Tibial artery (tissue), 4 donors: ENCODE measurements at regions not wholly inside any gene's neighbourhood (a gene's known extent, or its start where the extent isn't known, plus 50 kb on each side); places are given as distances from the start of the nearest gene placed in this dataset.

ENCODE experiments used
- DNase-seq, 2 donors: peaks; one replicate each; pipeline ENCODE4 v3.0.0-alpha.2; 2019
- H3K27ac ChIP-seq, 2 donors: fragments of 200-600 bp; sonication (generic) in 1 of 2; 1 replicate in 1 of 2; 2 replicates in 1 of 2; pipeline ENCODE4 v1.5.1; 2018 to 2019; ENCODE audit warnings: mild to moderate bottlenecking in 1 of 2
- H3K27me3 ChIP-seq, 2 donors: fragments of 200-600 bp; sonication (generic) in 1 of 2; one replicate each; pipeline versions ENCODE4 v1.5.1 to v1.6.0; 2016 to 2019
- H3K36me3 ChIP-seq, 3 donors: fragments of 200-600 bp; sonication (generic) in 2 of 3; one replicate each; pipeline ENCODE4 v1.5.1; 2016 to 2019; ENCODE audit warnings: mild to moderate bottlenecking in 2 of 3
- H3K4me1 ChIP-seq, 4 donors: fragments of 200-600 bp; sonication (generic) in 2 of 4; 1 replicate in 3 of 4; 2 replicates in 1 of 4; pipeline ENCODE4 v1.5.1; 2016 to 2019
- H3K4me3 ChIP-seq, 2 donors: fragments of 200-600 bp; sonication (generic) in 1 of 2; 1 replicate in 1 of 2; 2 replicates in 1 of 2; pipeline ENCODE4 v1.5.1; 2018 to 2019; ENCODE audit warnings: mild to moderate bottlenecking in 2 of 2
- H3K9me3 ChIP-seq, 3 donors: fragments of 200-600 bp; sonication (generic) in 1 of 3; one replicate each; pipeline ENCODE4 v1.5.1; 2016 to 2019
- CTCF ChIP-seq, 2 experiments: fragments of 200-600 bp in 1 of 2; fragments of 450-650 bp in 1 of 2; IDR thresholded peaks; one replicate each; pipeline ENCODE4 v1.5.1; 2017 to 2019; ENCODE audit warnings: antibody characterized with exemption in 2 of 2, mild to moderate bottlenecking in 1 of 2, moderate library complexity in 1 of 2
- intact Hi-C: fragments of 100-400 bp; cut with DNase I; formaldehyde crosslinking; loops from one replicate; pipeline ENCODE4 v1.15.0; 2023; ENCODE audit warnings: low total_unique reads

GRCh38 chr2:76128622-76129021 lies 417.9 kb upstream of the GCFC2 start:
- no peak overlapping the region for H3K27ac ChIP-seq
- no peak for DNase-seq

GRCh38 chr2:76120176-76120575 lies 409.5 kb upstream of the GCFC2 start:
- H3K4me1 ChIP-seq = no peaks in the 10 kb centered on the region
- no peaks in the 10 kb centered on the region for H3K36me3 ChIP-seq
- no peaks in the 10 kb centered on the region for H3K9me3 ChIP-seq
- H3K4me3 ChIP-seq = no peak overlapping the region
- intact Hi-C loops = no loop called here
- DNase-seq = no peak
- H3K27me3 ChIP-seq = no peaks in the 10 kb centered on the region
- H3K27ac ChIP-seq = no peak overlapping the region
- no peak for TF ChIP-seq CTCF (IDR thresholded peaks at IDR 0.05)

More at GRCh38 chr2:76128622-76129021, 417.9 kb upstream of the GCFC2 start:
- no peaks in the 10 kb centered on the region for H3K36me3 ChIP-seq
- H3K4me3 ChIP-seq = no peak overlapping the region
- H3K27me3 ChIP-seq = no peaks in the 10 kb centered on the region
- intact Hi-C loops = no loop called here
- no peak for TF ChIP-seq CTCF (IDR thresholded peaks at IDR 0.05)
- no peaks in the 10 kb centered on the region for H3K4me1 ChIP-seq
- H3K9me3 ChIP-seq = no peaks in the 10 kb centered on the region

GRCh38 chr2:76089683-76090082 lies 379.0 kb upstream of the GCFC2 start:
- Histone ChIP-seq H3K9me3 (no peaks in the 10 kb centered on the region), H3K4me3 (no peak overlapping the region), H3K27ac (no peak overlapping the region), H3K4me1 (no peaks in the 10 kb centered on the region), H3K27me3 (no peaks in the 10 kb centered on the region), H3K36me3 (no peaks in the 10 kb centered on the region)
- TF ChIP-seq CTCF (IDR thresholded peaks at IDR 0.05) = no peak
- intact Hi-C loops = no loop called here
- no peak for DNase-seq

GRCh38 chr2:76083248-76083647 lies 372.5 kb upstream of the GCFC2 start:
- Histone ChIP-seq H3K4me1 (no peaks in the 10 kb centered on the region), H3K27me3 (no peaks in the 10 kb centered on the region), H3K9me3 (no peaks in the 10 kb centered on the region), H3K36me3 (no peaks in the 10 kb centered on the region), H3K27ac (no peak overlapping the region), H3K4me3 (no peak overlapping the region)
- no peak for DNase-seq
- intact Hi-C loops = no loop called here
- TF ChIP-seq CTCF (IDR thresholded peaks at IDR 0.05) = no peak

- no peaks in the 10 kb centered on the region for H3K36me3 ChIP-seq
- intact Hi-C loops = no loop called here
- no peak overlapping the region for H3K4me3 ChIP-seq
- H3K27me3 ChIP-seq = no peaks in the 10 kb centered on the region
- no peaks in the 10 kb centered on the region for H3K4me1 ChIP-seq
- no peak for TF ChIP-seq CTCF (IDR thresholded peaks at IDR 0.05)
- no peak for DNase-seq
- H3K27ac ChIP-seq = no peak overlapping the region
- no peaks in the 10 kb centered on the region for H3K9me3 ChIP-seq
Measured at GRCh38 chr2:76082509-76082908, 371.8 kb upstream of the GCFC2 start.

GRCh38 chr2:76080154-76080553 lies 369.4 kb upstream of the GCFC2 start:
- intact Hi-C loops = no loop called here
- Histone ChIP-seq H3K36me3 (no peaks in the 10 kb centered on the region), H3K9me3 (no peaks in the 10 kb centered on the region), H3K4me1 (no peaks in the 10 kb centered on the region), H3K27ac (no peak overlapping the region), H3K27me3 (no peaks in the 10 kb centered on the region), H3K4me3 (no peak overlapping the region)
- no peak for DNase-seq
- TF ChIP-seq CTCF (IDR thresholded peaks at IDR 0.05) = no peak
